NCI-H1694 treated with DMSO at 0.1 percent for 48 hours (cell line): ENCODE measurements at regions not wholly inside any gene's neighbourhood (a gene's known extent, or its start where the extent isn't known, plus 50 kb on each side); places are given as distances from the start of the nearest gene placed in this dataset.

ENCODE experiments used
- DNase-seq: peaks from one replicate; lab custom pipeline; 2025; lab: John Stamatoyannopoulos, UW

DNA sequence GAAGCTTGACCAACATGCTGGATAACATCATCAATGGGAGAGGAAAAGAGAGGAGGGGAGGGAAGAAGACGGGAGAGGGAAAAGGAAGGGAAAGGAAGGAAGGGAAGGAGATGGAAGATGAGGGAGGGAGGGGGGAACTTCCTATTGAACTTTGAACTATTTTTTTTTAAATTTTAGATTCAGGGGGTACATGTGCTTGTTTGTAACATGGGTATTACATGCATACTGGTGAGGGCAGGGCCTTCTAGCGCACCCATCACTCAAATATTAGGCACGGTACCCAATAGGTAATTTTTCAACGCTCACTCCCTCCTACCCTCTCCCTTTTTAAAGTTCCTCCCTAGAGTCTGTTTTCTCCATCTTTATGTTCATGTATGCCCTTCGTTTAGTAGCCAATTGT lies 383.2 kb upstream of the XYLT1 start:
- no peak for DNase-seq

DNA sequence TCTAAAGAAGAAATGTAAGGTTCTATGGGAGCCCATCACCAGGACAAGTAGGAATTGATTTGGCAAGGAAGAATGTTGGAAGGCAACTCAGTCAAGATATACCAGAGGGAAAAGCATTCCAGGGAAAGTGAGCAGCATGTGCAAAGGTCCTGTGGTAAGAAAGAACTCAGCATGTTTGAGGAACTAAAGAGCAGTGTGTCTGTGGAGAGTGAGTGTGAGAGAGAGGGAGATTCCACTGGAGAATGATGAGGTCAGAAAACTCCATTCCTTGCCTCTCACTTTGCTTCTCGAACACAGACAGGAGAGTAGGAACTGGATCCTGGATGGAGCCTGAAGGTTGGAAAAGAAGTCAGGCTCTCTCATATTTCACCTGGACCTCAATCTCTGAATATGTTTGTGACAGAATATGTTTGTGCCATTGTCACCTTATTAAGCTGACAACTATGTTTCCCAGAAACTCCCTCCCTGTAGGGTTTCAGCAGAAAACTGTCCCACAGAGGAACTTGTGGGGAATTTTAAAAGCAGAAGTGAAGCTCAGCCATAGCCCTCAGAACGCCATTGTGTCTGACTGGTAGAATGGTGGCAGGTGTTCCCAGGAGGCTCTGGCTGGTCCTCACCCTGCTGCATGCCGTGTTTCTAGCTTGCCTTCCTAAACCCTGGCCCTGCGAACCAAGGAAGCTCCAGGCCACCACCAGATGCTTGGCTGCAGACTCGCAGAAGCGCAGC lies 382.4 kb upstream of the XYLT1 start:
- DNase-seq = no peak

DNA sequence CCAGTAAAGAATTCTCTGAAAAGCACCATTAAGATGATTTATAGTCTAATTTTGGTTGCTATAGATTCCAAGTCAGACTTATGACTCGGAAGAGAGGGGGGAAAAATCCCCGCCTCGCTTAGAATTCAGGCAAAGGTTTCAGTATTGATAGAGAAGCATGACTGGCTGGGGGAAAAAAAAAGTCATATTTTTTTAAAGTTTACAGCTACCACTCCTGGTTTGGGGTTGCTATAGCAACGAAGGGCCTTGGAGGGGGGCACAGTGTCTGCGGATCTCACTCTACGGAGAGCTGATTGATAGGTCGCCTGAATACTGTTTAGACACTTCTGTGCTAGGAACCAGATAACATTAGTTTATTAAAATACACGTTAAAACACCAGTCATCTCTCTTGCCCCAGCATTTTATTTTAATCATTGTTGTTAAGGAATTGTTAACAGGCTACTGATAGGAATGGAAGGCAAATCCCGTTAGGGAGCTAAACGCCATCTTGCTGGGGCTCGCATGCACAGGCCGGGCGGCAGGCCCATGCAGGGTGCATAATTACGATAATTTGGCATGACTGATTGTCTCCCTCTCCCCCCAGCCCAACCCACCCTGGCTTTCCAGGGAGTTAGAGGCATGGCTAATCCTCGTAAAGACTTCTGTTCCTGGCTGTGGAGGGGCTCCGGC lies 380.0 kb upstream of the XYLT1 start:
- no peak for DNase-seq

DNA sequence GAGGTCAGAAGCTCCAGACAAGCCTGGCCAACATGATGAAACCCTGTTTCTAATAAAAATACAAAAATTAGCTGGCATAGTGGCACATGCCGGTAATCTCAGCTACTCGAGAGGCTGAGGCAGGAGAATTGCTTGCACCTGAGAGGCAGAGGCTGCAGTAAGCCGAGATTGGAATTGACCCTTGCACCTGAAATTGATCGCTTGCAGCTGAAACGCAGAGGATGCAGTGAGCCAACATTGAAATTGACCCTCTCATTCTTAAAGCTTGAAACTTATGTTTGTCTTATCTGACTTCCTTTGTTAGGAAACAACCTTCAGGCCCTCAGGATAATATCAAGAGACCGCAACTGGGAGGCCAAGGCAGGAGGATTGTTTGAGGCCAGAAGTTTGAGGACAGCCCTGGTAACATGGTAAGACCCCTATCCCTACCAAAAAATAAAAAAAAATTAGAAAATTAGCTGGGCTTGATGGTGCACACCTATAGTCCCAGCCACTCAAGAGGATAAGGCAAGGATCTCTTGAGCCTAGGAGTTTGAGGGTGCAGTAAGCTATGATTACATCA lies 376.6 kb upstream of the XYLT1 start:
- no peak for DNase-seq

GRCh38 chr16:17846030-17846429 lies 375.3 kb upstream of the XYLT1 start:
- DNase-seq = no peak

DNA sequence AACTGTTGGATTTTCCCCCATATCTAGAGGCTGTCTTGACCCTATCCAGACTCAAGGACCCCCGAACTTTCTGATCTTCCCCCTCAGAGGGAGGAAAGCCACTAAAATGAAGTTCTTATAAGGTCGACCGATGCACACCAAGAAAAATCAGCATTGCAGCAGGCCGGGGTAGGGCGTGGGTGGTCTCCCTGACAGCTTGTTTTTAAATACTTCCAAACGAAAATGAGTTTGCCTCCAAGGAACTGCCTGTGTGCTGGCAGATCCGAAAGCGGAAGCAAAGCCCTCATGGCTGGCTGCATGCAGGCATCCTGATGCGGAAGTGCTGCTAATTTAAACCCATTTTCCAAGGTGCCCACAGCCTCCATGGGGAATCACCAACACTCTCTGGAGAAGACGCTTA lies 374.3 kb upstream of the XYLT1 start:
- no peak for DNase-seq

GRCh38 chr16:17843905-17844304 lies 373.1 kb upstream of the XYLT1 start:
- no peak for DNase-seq

DNA sequence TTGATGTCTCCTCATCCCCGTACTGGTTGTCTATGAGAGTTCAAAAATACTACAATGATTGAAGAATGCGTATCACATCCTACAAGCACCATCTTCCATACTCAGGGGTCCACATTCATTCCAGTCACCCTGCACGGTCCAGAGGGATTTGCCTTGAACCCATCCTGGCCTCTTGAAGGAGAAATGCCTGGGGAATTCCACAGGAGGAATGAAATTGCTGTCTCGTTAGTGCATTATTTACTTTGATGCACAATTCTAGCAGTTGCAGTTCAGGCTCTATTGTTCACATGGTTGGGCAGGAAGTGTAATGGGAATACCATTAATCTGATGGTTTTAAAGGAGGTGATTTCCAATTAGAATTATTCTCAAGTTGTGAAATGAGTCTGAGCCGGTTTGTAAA lies 369.1 kb upstream of the XYLT1 start:
- DNase-seq = no peak

GRCh38 chr16:17839272-17839671 lies 368.5 kb upstream of the XYLT1 start:
- DNase-seq = no peak

DNA sequence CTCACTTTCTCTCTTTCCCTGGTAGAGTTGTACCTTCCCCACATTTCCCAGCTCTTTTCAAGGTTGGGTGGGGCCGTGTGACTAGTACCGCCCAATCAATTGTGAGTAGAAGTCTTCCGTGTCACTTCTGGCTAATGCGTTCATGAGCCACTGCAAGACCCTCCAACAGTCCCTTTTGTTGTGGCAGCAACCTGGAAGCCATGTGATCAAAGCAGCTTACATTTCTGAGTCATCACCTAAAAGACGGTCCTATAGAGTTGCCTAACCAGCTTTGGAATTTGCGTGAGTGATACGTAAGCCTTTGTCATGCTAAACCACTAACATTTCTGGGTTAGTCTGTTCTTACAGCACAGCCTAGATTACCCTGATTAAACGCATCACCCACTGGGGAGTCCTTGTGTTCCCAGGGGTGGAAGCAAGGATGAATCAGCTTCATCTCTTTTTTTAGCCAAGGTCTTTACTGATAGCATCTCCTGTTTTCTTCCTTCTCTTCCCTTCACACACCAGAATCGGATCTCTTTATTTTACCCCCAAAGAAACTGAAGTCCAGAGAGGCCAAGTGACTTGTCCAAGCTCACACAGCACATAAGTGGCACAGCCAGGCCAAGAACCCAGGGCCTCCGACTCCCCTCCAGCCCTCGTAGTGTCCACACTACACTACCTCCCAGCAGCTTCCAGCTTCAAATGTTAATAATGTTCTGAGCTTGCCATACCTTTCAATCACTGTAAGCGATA lies 366.3 kb upstream of the XYLT1 start:
- no peak for DNase-seq

GRCh38 chr16:17835118-17835876 lies 364.5 kb upstream of the XYLT1 start:
- no peak for DNase-seq

- DNase-seq = no peak
These were observed 362.0 kb upstream of the XYLT1 start for GRCh38 chr16:17832738-17833137.

GRCh38 chr16:17831330-17831729 lies 360.6 kb upstream of the XYLT1 start:
- DNase-seq = no peak

DNA sequence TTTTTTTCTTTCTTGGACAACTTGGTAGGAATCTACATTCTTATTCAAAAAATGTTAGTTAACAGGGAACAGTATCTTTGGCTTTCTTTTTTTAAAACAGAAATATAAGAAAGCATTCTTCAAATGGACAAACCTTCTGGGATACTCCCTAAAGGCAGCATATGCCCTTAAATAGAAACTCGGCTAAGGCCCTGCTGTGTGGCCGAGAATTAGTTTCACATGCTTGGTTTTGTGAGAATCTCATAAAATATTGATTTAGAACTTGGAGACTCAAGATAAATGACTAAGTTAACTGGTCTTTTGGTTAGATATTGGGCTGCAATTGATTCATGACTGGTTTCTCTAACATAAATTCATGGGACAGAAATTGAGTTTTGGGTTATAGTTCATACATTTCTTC lies 359.9 kb upstream of the XYLT1 start:
- DNase-seq = no peak

DNA sequence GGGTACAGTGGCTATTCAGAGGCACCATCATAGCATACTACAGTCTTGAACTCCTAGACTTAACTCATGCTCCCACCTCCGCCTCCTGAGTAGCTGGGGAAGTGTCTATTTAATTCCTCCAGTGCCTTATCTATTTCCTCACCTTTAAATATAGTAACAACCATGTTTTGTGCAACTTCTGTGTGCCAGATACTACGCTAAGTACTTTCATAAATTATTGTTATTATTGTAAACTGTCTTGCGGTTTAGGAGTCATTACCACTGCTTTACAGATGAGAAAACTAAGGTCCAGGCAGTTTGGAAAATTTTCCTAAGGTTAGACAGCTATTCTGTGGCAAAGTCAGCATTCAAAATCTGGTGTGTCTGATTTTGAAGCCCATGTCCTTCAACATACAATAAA lies 359.1 kb upstream of the XYLT1 start:
- no peak for DNase-seq

GRCh38 chr16:17828012-17828411 lies 357.3 kb upstream of the XYLT1 start:
- no peak for DNase-seq

DNA sequence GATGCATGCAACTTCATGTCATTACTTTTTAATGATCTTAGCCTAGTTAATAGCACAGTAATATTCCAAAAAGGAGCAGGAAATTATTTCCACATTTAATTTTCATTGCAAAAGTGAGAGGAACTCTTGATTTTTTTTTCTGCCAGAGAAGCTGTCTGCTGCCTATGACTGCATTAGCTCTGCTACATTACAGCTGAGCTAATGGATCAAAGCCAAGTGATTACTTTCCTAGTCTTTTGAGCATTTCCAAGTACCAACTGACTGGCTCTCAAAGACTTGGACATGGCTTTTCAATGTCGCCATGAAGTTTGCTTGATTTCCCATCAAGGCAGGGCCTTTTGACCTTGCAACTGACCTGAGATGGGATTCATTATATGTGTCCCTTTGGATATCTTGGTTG lies 356.6 kb upstream of the XYLT1 start:
- no peak for DNase-seq

DNA sequence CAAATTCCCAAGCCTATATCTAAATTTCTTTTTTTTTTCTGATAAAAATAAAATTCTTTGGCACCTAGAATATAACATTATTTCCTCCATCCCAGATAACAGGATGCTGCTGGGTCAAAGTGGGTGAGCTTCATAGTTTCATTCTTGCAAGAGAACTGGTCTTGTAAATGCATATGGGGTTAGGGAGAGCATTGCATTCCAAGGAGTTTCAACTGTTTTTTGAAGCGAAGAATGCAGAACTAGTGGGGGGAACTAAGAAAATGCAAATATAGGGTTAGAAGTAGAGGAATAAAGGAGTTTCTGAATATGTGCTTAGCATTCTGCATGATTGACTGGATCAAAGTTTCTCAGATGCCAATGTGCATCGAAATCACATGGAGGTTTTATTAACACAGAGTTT lies 347.2 kb upstream of the XYLT1 start:
- no peak for DNase-seq

GRCh38 chr16:17817260-17817659 lies 346.5 kb upstream of the XYLT1 start:
- no peak for DNase-seq

- no peak for DNase-seq
These were observed 342.0 kb upstream of the XYLT1 start for GRCh38 chr16:17812771-17813170.

GRCh38 chr16:17804857-17805256 lies 334.1 kb upstream of the XYLT1 start:
- no peak for DNase-seq
